Sciatic nerve (tissue), 2 donors: ENCODE measurements at regions not wholly inside any gene's neighbourhood (a gene's known extent, or its start where the extent isn't known, plus 50 kb on each side); places are given as distances from the start of the nearest gene placed in this dataset.
"Not testable (repeated sequence)": the region's sequence is repeated elsewhere in the genome, so short reads cannot be mapped to it uniquely, and the experiment has no call there.

Source experiments
- ATAC-seq: fragments of 200-7000 bp; cut with Tn5 transposase; one replicate; pipeline ENCODE4 v1.9.1; 2020; ENCODE audit warnings: mild to moderate bottlenecking, moderate library complexity
- DNase-seq: peaks from one replicate; pipeline ENCODE4 v3.0.0-alpha.2; 2020; ENCODE audit warnings: low spot score
- intact Hi-C: fragments of 100-400 bp; cut with DNase I; formaldehyde crosslinking; loops from one replicate; pipeline ENCODE4 v1.14.2; 2022
- donor health status: DM: no; HTN: no; CAD: no.
- donor health status: DM: no; HTN: no; CAD: no.

DNA sequence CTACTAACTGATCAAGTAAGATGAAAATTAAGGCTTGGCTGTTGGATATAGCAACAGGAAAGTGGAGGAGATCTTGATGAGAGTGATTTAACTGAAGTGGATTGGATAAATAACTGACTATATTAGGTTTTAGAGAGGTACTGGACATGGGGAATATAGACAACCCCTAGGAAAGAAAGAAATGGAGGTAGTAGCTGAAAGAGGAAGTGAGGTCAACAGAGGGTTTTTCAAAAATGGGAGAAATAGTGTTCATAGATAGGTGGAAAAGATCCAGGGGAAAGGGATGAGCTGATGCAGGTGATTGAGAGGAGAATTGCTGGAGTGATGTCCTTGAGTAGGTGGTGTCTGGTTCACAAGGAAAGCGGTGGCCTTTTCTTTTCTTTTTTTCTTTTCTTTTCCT lies 69.9 kb upstream of the PSME4 start:
- no peak for DNase-seq
- intact Hi-C loops = no loop called here
- no peak for ATAC-seq

DNA sequence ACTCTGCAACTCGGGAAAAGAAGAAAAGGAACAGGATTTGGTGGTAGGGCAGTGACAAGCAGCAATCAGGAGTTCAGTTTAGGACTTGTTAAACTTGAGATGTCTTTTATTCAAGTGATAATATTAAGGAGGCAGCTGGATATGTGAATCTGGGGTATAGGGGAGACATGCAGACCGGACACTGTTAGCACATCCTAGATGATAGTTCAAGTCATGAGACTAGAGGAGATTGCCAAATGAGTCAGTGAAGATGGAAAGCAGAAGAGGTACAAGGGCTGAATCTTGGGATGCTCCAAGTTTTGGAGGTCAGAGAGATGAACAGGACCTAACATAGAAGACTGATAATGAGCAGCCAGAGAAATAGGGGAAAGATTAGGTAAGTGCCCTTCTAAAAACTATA lies 69.5 kb upstream of the PSME4 start:
- DNase-seq (no peak), ATAC-seq (no peak)
- intact Hi-C loops = no loop called here

DNA sequence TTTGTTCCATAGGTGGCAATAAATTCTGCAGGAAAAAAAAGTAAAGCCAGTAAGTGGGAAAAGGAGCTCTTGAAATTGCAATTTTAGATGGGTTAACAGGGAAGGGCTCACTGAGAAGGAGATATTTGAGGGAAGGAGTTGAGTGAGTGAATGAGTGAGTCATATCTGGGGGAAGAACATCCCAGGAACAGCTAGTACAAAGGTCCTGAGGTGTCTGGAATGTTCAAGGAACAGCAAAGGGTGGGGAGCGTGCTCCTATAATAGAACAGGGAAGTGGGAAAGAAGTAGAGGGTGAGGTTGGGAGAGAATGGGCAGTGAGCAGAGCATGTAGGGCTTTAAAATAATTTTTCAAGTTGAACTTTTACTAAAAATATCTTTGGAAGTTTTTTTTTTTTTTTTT lies 68.0 kb upstream of the PSME4 start:
- intact Hi-C loops = no loop called here
- DNase-seq = no peak
- no peak for ATAC-seq

DNA sequence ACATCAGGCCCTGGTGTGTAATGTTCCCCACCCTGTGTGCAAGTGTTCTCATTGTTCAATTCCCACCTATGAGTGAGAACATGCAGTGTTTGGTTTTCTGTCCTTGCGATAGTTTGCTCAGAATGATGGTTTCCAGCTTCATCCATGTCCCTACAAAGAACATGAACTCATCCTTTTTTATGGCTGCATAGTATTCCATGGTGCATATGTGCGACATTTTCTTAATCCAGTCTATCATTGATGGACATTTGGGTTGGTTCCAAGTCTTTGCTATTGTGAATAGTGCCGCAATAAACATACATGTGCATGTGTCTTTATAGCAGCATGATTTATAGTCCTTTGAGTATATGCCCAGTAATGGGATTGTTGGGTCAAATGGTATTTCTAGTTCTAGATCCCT lies 60.5 kb upstream of the PSME4 start:
- intact Hi-C loops, DNase-seq, ATAC-seq: not testable (repeated sequence)

DNA sequence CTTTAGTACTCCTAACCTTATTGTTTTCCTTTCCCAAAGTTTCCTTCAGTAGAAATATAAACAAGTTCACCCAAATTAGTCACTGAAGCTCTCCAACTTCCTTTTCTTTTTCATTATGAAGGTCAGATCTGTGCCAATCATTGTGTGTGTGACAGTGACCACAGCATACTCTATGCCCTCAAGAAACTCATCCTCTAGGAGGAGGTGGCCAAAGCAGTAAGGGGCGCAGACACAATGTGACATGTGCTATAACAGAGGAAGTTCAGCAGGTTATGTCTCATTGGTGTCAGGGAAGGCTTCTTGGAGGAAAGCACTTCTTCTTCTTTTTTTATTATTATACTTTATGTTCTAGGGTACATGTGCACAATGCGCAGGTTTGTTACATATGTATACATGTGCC lies 60.0 kb upstream of the PSME4 start:
- DNase-seq (no peak), ATAC-seq (no peak)
- intact Hi-C loops = no loop called here

DNA sequence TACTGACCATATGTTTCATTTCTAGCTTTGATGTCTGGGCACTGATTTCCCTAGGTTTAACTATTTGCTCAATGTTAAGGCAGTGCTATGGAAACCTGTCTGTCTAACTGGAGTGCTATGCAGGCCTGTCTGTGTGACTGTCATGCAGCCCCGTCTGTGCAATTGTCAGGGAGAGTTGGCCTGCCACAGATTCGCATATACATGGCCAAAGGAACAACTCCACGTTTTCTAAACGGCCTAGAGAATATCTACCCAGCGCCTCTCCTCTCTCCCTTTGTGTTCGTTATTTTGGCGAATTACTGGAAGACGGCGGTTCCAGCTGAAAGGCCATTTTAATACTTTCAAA lies 59.6 kb upstream of the PSME4 start:
- intact Hi-C loops = no loop called here
- DNase-seq (no peak), ATAC-seq (no peak)

DNA sequence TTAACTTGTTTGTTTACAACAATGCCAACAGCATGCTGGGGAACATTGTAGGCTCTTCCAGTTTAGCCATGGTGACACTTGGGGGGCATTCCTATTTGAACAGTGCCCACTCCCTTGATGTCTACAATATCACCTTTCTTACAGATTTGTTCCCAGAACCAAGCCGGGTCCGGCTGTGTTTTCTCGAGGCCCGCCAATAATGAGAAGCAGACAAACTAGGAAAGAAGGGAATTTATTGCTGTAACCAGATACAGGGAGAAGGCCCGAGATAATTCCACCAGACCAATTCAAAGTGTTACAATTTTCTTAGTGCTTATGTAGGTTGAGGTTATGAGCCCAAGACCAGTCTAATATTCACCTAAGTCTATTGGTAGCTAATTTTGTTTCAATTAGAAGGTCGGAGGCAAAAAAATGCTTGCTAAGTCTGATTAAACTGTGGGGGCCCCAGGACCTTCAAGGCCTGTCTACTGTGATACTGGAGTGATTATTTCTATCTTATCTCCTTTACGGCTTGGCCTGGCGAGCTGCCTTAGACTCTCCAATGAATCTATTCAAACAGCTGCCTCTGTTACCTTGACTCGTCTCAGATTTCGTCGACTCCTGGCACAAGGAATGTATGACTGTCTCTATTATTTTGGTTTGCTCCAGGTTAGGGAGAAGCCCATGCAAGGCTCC lies 59.1 kb upstream of the PSME4 start:
- DNase-seq (no peak), ATAC-seq (no peak)
- intact Hi-C loops = no loop called here

DNA sequence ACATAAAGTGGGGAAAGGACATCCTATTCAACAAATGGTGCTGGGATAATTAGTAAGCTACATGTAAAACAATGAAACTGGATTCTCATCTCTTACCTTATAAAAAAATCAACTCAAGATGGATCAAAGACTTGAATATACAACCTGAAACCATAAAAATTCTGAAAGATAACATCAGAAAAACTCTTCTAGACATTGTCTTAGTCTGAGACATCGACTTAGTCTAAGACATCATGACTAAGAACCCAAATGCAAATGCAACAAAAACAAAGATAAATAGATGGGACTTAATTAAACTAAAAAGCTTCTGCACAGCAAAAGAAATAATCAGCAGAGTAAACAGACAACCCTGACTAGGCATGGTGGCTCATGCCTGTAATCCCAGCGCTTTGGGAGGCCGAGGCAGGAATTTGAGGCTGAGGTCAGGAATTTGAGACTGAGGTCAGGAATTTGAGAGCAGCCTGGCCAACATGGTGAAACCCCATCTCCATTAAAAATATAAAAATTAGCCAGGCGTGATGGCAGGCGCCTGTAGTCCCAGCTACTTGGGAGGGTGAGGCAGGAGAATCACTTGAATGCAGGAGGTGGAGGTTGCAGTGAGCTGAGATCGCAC lies 54.8 kb upstream of the PSME4 start:
- intact Hi-C loops, ATAC-seq, DNase-seq: not testable (repeated sequence)

DNA sequence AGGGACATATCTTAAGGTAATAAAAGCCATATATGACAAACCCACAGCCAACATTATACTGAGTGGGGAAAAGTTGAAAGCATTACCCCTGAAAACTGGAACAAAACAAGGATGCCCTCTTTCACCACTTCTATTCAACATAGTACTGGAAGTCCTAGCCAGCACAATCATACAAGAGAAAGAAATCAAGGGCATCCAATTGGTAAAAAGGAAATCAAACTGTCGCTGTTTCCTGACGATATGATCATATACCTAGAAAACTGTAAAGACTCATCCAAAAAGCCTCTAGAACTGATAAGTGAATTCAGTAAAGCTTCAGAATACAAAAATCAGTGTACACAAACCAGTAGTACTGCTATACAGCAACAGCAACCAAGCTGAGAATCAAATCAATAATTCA lies 53.8 kb upstream of the PSME4 start:
- DNase-seq (no peak), ATAC-seq (no peak)
- intact Hi-C loops = no loop called here

DNA sequence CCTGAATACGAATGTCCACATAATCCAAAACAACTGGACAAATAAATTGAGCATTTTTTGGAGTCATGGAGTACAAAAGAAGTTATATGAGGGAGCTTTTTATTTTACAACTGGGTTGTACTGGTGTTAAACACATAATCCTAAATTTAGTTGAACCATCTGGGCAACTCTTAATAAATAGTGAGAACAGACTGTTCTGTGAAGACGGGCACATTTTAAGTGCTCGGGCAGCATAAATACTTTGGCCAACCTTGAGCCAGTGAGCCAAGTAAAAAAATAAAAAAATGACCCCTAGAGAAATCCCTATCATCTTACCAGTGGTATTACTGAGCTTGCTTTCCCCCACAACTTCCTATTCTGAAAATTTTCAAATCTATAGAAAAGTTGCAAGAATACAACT lies 50.9 kb upstream of the PSME4 start:
- DNase-seq (no peak), ATAC-seq (no peak)
- intact Hi-C loops = no loop called here

DNA sequence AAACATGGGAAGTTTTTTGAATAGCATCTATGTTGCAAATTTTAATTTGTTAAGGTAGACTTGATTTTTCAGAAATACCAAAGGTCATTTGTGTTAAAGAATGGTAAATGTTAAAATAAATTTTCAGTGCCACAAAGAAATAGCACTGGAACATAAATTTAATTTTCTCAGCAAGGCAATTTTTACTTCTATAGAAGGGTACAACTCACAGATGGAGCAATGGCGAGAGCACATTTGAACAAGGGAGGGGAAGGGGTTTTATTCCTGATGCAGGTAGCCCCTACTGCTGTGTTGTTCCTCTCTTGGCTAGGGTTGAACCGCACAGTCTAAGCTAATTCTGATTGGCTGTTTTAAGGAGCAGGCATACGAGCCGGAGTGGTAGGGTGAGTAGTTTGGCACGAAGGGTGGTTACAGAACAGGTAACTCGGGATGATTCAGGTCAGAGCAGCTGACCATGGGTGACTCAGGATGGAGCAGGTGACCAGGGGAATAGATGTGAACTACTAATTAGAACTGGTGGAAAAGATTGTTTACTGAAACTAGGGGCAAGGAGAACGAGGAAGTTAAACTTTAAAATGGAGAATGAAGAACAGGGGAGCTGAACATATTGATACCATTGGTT lies 50.1 kb upstream of the PSME4 start:
- intact Hi-C loops = no loop called here
- no peak for DNase-seq
- ATAC-seq = no peak
